ENCODE measurements at regions not wholly inside any gene's neighbourhood (a gene's known extent, or its start where the extent isn't known, plus 50 kb on each side); places are given as distances from the start of the nearest gene placed in this dataset.
"Not testable (repeated sequence)": the region's sequence is repeated elsewhere in the genome, so short reads cannot be mapped to it uniquely, and the experiment has no call there.

DNA sequence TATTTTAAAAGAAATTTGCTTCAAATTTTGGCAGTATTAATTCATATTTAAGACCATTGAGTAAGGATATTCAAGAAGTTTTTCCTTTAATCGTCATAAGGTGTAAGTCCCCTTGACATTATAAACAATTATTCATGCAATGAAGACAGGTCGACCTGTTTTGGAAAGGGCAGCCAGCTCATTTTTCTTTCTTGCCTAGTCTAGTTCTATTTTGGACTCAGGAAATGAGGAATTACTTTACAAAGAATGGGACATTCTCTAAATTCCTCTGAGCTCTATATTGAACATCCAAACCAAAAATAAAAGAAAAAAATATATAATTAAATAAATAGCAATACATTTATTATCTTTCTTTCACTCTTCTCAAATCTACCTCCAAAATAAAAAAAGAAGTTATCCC lies 595.6 kb upstream of the KIF2B start:
- H3K36me3 ChIP-seq (ENCODE audit: insufficient read depth, low read length) = no peaks in the 10 kb centered on the region
- H3K36me3 Mint-ChIP-seq = no peaks in the 10 kb centered on the region
- POLR2A ChIA-PET = no interaction called here
- DNase-seq = no peak
- H3K4me1 ChIP-seq (ENCODE audit: insufficient read depth, low read length) = no peaks in the 10 kb centered on the region
- H3K4me3 Mint-ChIP-seq = no peak overlapping the region
- H3K27me3 Mint-ChIP-seq = no peaks in the 10 kb centered on the region
- H3K27ac Mint-ChIP-seq = no peak overlapping the region
- CTCF ChIA-PET = no interaction called here
- no peaks in the 10 kb centered on the region for H3K27me3 ChIP-seq (ENCODE audit: insufficient read depth, low read length, poor library complexity, severe bottlenecking)
- H3K9me3 Mint-ChIP-seq = peaks cover 6 to 51% (median 19%) of the 10 kb centered on the region in 5 donors
- no peak overlapping the region for H3K4me3 ChIP-seq (ENCODE audit: low read length)
- no peaks in the 10 kb centered on the region for H3K9me3 ChIP-seq (ENCODE audit: low read length)
- no peaks in the 10 kb centered on the region for H3K4me1 Mint-ChIP-seq
- H3K27ac ChIP-seq (ENCODE audit: low read depth, low read length) = no peak overlapping the region

DNA sequence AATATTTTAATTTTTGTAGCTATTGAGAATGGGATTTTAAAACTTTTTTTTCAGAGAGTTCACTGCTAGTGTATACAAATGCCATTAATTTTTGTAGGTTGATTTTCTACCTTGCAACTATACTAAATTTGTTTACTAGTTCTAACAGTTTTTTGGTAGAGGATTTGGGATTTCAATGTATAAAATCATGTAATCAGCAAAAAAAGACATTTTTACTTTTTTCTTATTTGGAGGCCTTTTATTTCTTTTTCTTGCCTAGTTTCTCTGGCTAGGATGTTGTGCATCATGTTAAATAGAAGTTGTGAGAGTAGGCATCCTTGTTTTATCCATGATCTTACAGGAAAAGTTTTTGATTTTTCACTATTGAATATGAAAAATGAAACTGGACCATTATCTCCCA lies 602.9 kb upstream of the KIF2B start:
- ChIA-PET POLR2A (no interaction called here), CTCF (no interaction called here)
- Mint-ChIP-seq H3K4me1 (no peaks in the 10 kb centered on the region), H3K36me3 (no peaks in the 10 kb centered on the region), H3K9me3 (peaks cover 12 to 35% (median 23%) of the 10 kb centered on the region in 5 donors), H3K27me3 (peaks cover 0 to 1% of the 10 kb centered on the region in 2 donors), H3K4me3 (peak overlapping the region in 1 of 7 donors; percentile 18), H3K27ac (no peak overlapping the region)
- no peaks in the 10 kb centered on the region for H3K4me1 ChIP-seq (ENCODE audit: insufficient read depth, low read length)
- H3K9me3 ChIP-seq (ENCODE audit: low read length) = no peaks in the 10 kb centered on the region
- no peak for DNase-seq
- H3K27me3 ChIP-seq (ENCODE audit: insufficient read depth, low read length, poor library complexity, severe bottlenecking) = no peaks in the 10 kb centered on the region
- H3K4me3 ChIP-seq (ENCODE audit: low read length) = no peak overlapping the region
- no peak overlapping the region for H3K27ac ChIP-seq (ENCODE audit: low read depth, low read length)
- H3K36me3 ChIP-seq (ENCODE audit: insufficient read depth, low read length) = no peaks in the 10 kb centered on the region

DNA sequence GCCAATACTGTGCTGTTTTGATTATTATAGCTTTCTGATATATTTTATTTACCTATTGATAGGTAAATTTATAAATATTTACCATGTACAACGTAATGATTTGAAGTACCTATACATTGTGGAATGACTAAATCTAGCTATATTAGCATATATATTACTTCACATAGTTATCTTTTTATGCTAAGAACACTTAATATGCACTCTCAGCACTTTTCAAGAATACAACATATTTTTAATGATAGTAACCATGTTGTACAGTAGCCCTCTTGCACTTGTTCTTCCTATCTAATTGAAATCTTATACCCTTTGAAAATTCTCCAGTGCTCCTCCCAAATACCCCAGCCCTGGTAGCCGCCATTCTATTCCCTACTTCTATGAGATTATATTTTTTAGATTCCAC lies 604.0 kb upstream of the KIF2B start:
- Mint-ChIP-seq H3K4me1 (no peaks in the 10 kb centered on the region), H3K36me3 (no peaks in the 10 kb centered on the region), H3K4me3 (no peak overlapping the region), H3K27ac (no peak overlapping the region), H3K9me3 (peaks cover 10 to 31% (median 18%) of the 10 kb centered on the region in 5 donors), H3K27me3 (peaks cover 0 to 1% of the 10 kb centered on the region in 2 donors)
- H3K4me3 ChIP-seq (ENCODE audit: low read length) = no peak overlapping the region
- ChIA-PET POLR2A (no interaction called here), CTCF (no interaction called here)
- no peak for DNase-seq
- no peaks in the 10 kb centered on the region for H3K4me1 ChIP-seq (ENCODE audit: insufficient read depth, low read length)
- no peaks in the 10 kb centered on the region for H3K27me3 ChIP-seq (ENCODE audit: insufficient read depth, low read length, poor library complexity, severe bottlenecking)
- no peak overlapping the region for H3K27ac ChIP-seq (ENCODE audit: low read depth, low read length)
- no peaks in the 10 kb centered on the region for H3K9me3 ChIP-seq (ENCODE audit: low read length)
- H3K36me3 ChIP-seq (ENCODE audit: insufficient read depth, low read length) = no peaks in the 10 kb centered on the region

DNA sequence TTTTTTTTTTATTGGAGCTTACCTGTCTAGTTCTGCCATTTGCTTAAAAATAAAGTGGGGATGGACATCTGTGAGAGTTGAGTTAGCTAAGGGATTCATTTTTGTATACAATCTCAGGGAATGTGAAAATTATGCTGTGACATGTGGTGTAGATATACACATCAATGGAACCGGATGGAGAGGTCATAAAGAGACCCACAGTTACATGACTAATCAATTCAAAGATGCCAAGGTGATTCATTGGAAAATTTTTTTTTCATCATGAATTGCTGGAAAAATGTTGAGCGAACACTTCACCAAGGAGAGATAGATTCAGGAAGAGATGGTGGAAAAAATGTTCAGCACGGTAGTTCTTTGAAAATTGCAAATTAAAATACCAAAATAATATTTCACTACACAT lies 605.4 kb upstream of the KIF2B start:
- Mint-ChIP-seq H3K27ac (no peak overlapping the region), H3K4me3 (no peak overlapping the region), H3K36me3 (no peaks in the 10 kb centered on the region), H3K27me3 (peaks cover 0 to 1% of the 10 kb centered on the region in 2 donors), H3K9me3 (peaks cover 10 to 24% (median 15%) of the 10 kb centered on the region in 5 donors), H3K4me1 (no peaks in the 10 kb centered on the region)
- Histone ChIP-seq H3K4me3 (ENCODE audit: low read length) (no peak overlapping the region), H3K36me3 (ENCODE audit: insufficient read depth, low read length) (no peaks in the 10 kb centered on the region), H3K27ac (ENCODE audit: low read depth, low read length) (no peak overlapping the region), H3K4me1 (ENCODE audit: insufficient read depth, low read length) (no peaks in the 10 kb centered on the region), H3K27me3 (ENCODE audit: insufficient read depth, low read length, poor library complexity, severe bottlenecking) (no peaks in the 10 kb centered on the region), H3K9me3 (ENCODE audit: low read length) (no peaks in the 10 kb centered on the region)
- DNase-seq = no peak
- POLR2A ChIA-PET = no interaction called here
- CTCF ChIA-PET = no interaction called here

DNA sequence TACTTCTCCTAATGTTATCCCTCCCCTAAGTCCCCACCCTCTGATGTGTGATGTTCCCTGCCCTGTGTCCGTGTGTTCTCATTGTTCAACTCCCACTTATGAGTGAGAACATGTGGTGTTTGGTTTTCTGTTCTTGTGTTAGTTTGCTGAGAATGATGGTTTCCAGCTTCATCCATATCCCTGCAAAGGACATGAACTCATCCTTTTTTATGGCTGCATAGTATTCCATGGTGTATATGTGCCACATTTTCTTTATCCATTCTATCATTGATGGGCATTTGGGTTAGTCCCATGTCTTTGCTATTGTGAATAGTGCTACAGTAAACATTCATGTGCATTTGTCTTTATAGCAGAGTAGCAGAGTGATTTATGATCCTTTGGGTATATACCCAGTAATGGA lies 613.8 kb upstream of the KIF2B start:
- H3K9me3 ChIP-seq (ENCODE audit: low read length); H3K4me1 Mint-ChIP-seq; H3K4me1 ChIP-seq (ENCODE audit: insufficient read depth, low read length); DNase-seq; H3K27ac Mint-ChIP-seq; POLR2A ChIA-PET; H3K36me3 Mint-ChIP-seq; H3K4me3 Mint-ChIP-seq; H3K27me3 Mint-ChIP-seq; H3K27me3 ChIP-seq (ENCODE audit: insufficient read depth, low read length, poor library complexity, severe bottlenecking); H3K27ac ChIP-seq (ENCODE audit: low read depth, low read length); CTCF ChIA-PET; H3K36me3 ChIP-seq (ENCODE audit: insufficient read depth, low read length); H3K4me3 ChIP-seq (ENCODE audit: low read length): not testable (repeated sequence)
- peaks cover 4 to 31% (median 9%) of the 10 kb centered on the region in 5 donors for H3K9me3 Mint-ChIP-seq

DNA sequence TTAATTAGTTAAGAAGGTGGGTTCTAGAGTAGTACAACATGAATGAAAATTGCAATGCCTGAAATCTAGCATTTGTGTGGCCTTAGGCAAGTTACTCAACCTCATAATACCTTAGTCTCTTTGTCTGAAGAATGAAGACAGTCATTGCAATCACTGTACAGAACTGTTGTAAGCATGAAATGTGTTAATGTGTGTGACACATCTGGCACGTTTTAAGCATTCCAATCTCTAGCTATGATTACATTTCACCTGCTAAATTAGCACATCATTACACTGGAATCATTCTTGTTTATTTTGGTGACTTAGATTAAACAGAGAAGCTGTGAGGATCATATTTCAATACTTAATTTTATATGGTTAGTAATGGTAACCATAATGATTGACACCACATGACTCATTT lies 629.7 kb upstream of the KIF2B start:
- no peak for DNase-seq
- Histone ChIP-seq H3K4me3 (ENCODE audit: low read length) (no peak overlapping the region), H3K36me3 (ENCODE audit: insufficient read depth, low read length) (no peaks in the 10 kb centered on the region), H3K9me3 (ENCODE audit: low read length) (no peaks in the 10 kb centered on the region), H3K27me3 (ENCODE audit: insufficient read depth, low read length, poor library complexity, severe bottlenecking) (no peaks in the 10 kb centered on the region), H3K4me1 (ENCODE audit: insufficient read depth, low read length) (no peaks in the 10 kb centered on the region), H3K27ac (ENCODE audit: low read depth, low read length) (no peak overlapping the region)
- ChIA-PET CTCF (no interaction called here), POLR2A (no interaction called here)
- H3K36me3 Mint-ChIP-seq = no peaks in the 10 kb centered on the region
- H3K9me3 Mint-ChIP-seq = peaks cover 2 to 14% (median 5%) of the 10 kb centered on the region in 5 donors
- no peaks in the 10 kb centered on the region for H3K27me3 Mint-ChIP-seq
- H3K4me3 Mint-ChIP-seq = no peak overlapping the region
- no peaks in the 10 kb centered on the region for H3K4me1 Mint-ChIP-seq
- no peak overlapping the region for H3K27ac Mint-ChIP-seq

DNA sequence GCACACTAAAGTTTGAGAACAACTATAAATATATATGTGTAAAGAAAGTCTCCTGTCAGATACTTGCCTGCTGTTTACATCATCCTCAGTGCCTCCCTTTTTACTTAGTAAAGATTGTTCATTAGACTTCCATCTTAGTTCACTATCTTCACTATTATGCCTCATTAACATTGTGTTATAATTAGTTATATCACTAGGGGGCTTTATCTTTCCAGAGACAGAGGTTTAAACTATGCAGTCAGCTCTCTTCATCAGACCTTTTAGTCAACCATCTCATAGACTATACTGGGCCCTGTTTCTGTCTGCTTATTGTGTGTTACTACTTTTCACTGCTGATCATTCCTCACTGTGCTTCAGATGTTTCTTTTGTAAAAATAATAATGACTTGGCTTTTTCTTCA lies 630.8 kb upstream of the KIF2B start:
- Histone ChIP-seq H3K36me3 (ENCODE audit: insufficient read depth, low read length) (no peaks in the 10 kb centered on the region), H3K4me3 (ENCODE audit: low read length) (no peak overlapping the region), H3K4me1 (ENCODE audit: insufficient read depth, low read length) (no peaks in the 10 kb centered on the region), H3K9me3 (ENCODE audit: low read length) (no peaks in the 10 kb centered on the region), H3K27me3 (ENCODE audit: insufficient read depth, low read length, poor library complexity, severe bottlenecking) (no peaks in the 10 kb centered on the region), H3K27ac (ENCODE audit: low read depth, low read length) (no peak overlapping the region)
- peaks cover 2 to 21% (median 5%) of the 10 kb centered on the region in 5 donors for H3K9me3 Mint-ChIP-seq
- H3K27me3 Mint-ChIP-seq = no peaks in the 10 kb centered on the region
- H3K27ac Mint-ChIP-seq = no peak overlapping the region
- POLR2A ChIA-PET = no interaction called here
- no peaks in the 10 kb centered on the region for H3K36me3 Mint-ChIP-seq
- H3K4me1 Mint-ChIP-seq = no peaks in the 10 kb centered on the region
- no peak for DNase-seq
- H3K4me3 Mint-ChIP-seq = no peak overlapping the region
- CTCF ChIA-PET = no interaction called here

DNA sequence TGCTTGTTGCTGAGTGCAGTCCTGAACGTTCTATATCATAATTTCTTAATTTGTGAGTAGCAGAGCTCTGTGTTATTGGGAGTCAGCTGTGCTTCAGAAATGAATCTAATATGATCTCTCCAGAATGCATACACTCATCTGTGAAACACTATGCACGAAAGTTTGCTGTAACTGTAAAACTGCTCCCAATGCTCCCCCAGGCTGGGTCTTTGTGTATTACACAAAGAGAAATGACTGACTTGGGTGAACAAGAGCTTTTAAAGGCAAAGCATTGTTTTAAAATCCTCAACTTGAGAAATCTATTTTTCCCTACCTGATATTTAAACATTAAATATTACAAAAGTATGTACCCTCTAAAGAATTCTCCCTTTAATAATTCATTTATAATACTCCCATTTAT lies 636.7 kb upstream of the KIF2B start:
- Mint-ChIP-seq H3K9me3 (peaks cover 8 to 38% (median 19%) of the 10 kb centered on the region in 5 donors), H3K4me3 (no peak overlapping the region), H3K27ac (no peak overlapping the region), H3K36me3 (no peaks in the 10 kb centered on the region), H3K27me3 (no peaks in the 10 kb centered on the region), H3K4me1 (no peaks in the 10 kb centered on the region)
- Histone ChIP-seq H3K36me3 (ENCODE audit: insufficient read depth, low read length) (no peaks in the 10 kb centered on the region), H3K4me3 (ENCODE audit: low read length) (no peak overlapping the region), H3K9me3 (ENCODE audit: low read length) (no peaks in the 10 kb centered on the region), H3K27me3 (ENCODE audit: insufficient read depth, low read length, poor library complexity, severe bottlenecking) (no peaks in the 10 kb centered on the region), H3K27ac (ENCODE audit: low read depth, low read length) (no peak overlapping the region), H3K4me1 (ENCODE audit: insufficient read depth, low read length) (no peaks in the 10 kb centered on the region)
- CTCF ChIA-PET = no interaction called here
- DNase-seq = no peak
- POLR2A ChIA-PET = no interaction called here

DNA sequence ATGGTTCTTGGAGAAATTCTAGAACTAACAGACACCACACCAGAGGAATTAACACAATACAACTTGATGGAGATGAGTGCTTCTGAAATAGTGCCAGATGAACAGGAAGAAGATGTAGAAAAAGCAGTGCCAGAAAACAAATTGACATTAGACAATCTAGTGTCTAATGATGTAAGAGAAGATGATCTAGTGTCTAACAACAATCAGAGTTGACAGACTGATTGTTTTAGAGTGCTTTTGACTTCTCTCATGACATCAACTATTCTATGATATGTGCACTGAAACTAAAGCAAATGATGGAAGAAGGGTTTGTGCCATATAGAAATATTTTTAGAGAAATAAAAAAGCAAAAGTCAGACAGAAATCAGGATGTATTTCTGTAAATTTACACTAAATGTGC lies 646.1 kb upstream of the KIF2B start:
- H3K27me3 ChIP-seq (ENCODE audit: insufficient read depth, low read length, poor library complexity, severe bottlenecking) = no peaks in the 10 kb centered on the region
- no peaks in the 10 kb centered on the region for H3K27me3 Mint-ChIP-seq
- H3K4me3 Mint-ChIP-seq = no peak overlapping the region
- H3K36me3 ChIP-seq (ENCODE audit: insufficient read depth, low read length) = no peaks in the 10 kb centered on the region
- H3K27ac Mint-ChIP-seq = no peak overlapping the region
- no peaks in the 10 kb centered on the region for H3K4me1 ChIP-seq (ENCODE audit: insufficient read depth, low read length)
- no peak overlapping the region for H3K27ac ChIP-seq (ENCODE audit: low read depth, low read length)
- ChIA-PET POLR2A (no interaction called here), CTCF (no interaction called here)
- no peaks in the 10 kb centered on the region for H3K9me3 ChIP-seq (ENCODE audit: low read length)
- peaks cover 2 to 43% (median 16%) of the 10 kb centered on the region in 5 donors for H3K9me3 Mint-ChIP-seq
- H3K36me3 Mint-ChIP-seq = no peaks in the 10 kb centered on the region
- no peaks in the 10 kb centered on the region for H3K4me1 Mint-ChIP-seq
- no peak for DNase-seq
- no peak overlapping the region for H3K4me3 ChIP-seq (ENCODE audit: low read length)
